ENCODE measurements at regions not wholly inside any gene's neighbourhood (a gene's known extent, or its start where the extent isn't known, plus 50 kb on each side); places are given as distances from the start of the nearest gene placed in this dataset.
"Not testable (repeated sequence)": the region's sequence is repeated elsewhere in the genome, so short reads cannot be mapped to it uniquely, and the experiment has no call there.

GRCh38 chr12:13325037-13325436 lies 128.5 kb downstream of the EMP1 start:
- not testable (repeated sequence) for H3K27me3 ChIP-seq (ENCODE audit: insufficient read depth, low read length); H3K36me3 ChIP-seq (ENCODE audit: insufficient read depth, low read length); H2AFZ ChIP-seq (ENCODE audit: low read depth, low read length); H3K4me3 ChIP-seq (ENCODE audit: low read length); H3K9me3 ChIP-seq (ENCODE audit: low read length); H3K4me1 ChIP-seq (ENCODE audit: insufficient read depth, low read length)

- peaks cover 3% of the 10 kb centered on the region for H3K9me3 ChIP-seq (ENCODE audit: low read length)
- H3K27me3 ChIP-seq (ENCODE audit: insufficient read depth, low read length) = no peaks in the 10 kb centered on the region
- no peaks in the 10 kb centered on the region for H3K36me3 ChIP-seq (ENCODE audit: insufficient read depth, low read length)
- H2AFZ ChIP-seq (ENCODE audit: low read depth, low read length) = no peak overlapping the region
- no peaks in the 10 kb centered on the region for H3K4me1 ChIP-seq (ENCODE audit: insufficient read depth, low read length)
- H3K4me3 ChIP-seq (ENCODE audit: low read length) = no peak overlapping the region
These were observed 121.9 kb downstream of the EMP1 start for GRCh38 chr12:13318231-13319015.

- Histone ChIP-seq H3K4me1 (ENCODE audit: insufficient read depth, low read length) (no peaks in the 10 kb centered on the region), H3K36me3 (ENCODE audit: insufficient read depth, low read length) (no peaks in the 10 kb centered on the region), H2AFZ (ENCODE audit: low read depth, low read length) (no peak overlapping the region), H3K9me3 (ENCODE audit: low read length) (peaks cover 3% of the 10 kb centered on the region), H3K27me3 (ENCODE audit: insufficient read depth, low read length) (no peaks in the 10 kb centered on the region), H3K4me3 (ENCODE audit: low read length) (no peak overlapping the region)
These were observed 120.2 kb downstream of the EMP1 start for GRCh38 chr12:13316587-13317246.

GRCh38 chr12:13313886-13314285 lies 117.4 kb downstream of the EMP1 start:
- no peak overlapping the region for H2AFZ ChIP-seq (ENCODE audit: low read depth, low read length)
- no peaks in the 10 kb centered on the region for H3K4me1 ChIP-seq (ENCODE audit: insufficient read depth, low read length)
- H3K27me3 ChIP-seq (ENCODE audit: insufficient read depth, low read length) = no peaks in the 10 kb centered on the region
- H3K36me3 ChIP-seq (ENCODE audit: insufficient read depth, low read length) = no peaks in the 10 kb centered on the region
- H3K9me3 ChIP-seq (ENCODE audit: low read length) = peaks cover 3% of the 10 kb centered on the region
- no peak overlapping the region for H3K4me3 ChIP-seq (ENCODE audit: low read length)

GRCh38 chr12:13311551-13311950 lies 115.0 kb downstream of the EMP1 start:
- Histone ChIP-seq H3K4me1 (ENCODE audit: insufficient read depth, low read length) (no peaks in the 10 kb centered on the region), H3K4me3 (ENCODE audit: low read length) (no peak overlapping the region), H3K27me3 (ENCODE audit: insufficient read depth, low read length) (peaks cover 5% of the 10 kb centered on the region), H2AFZ (ENCODE audit: low read depth, low read length) (no peak overlapping the region), H3K36me3 (ENCODE audit: insufficient read depth, low read length) (no peaks in the 10 kb centered on the region), H3K9me3 (ENCODE audit: low read length) (no peaks in the 10 kb centered on the region)

GRCh38 chr12:13307143-13307816 lies 110.8 kb downstream of the EMP1 start:
- Histone ChIP-seq H3K27me3 (ENCODE audit: insufficient read depth, low read length) (peaks cover 5% of the 10 kb centered on the region), H3K4me1 (ENCODE audit: insufficient read depth, low read length) (no peaks in the 10 kb centered on the region), H3K9me3 (ENCODE audit: low read length) (no peaks in the 10 kb centered on the region), H3K36me3 (ENCODE audit: insufficient read depth, low read length) (no peaks in the 10 kb centered on the region), H3K4me3 (ENCODE audit: low read length) (no peak overlapping the region), H2AFZ (ENCODE audit: low read depth, low read length) (no peak overlapping the region)

GRCh38 chr12:13304924-13305323 lies 108.4 kb downstream of the EMP1 start:
- H3K4me3 ChIP-seq (ENCODE audit: low read length) = no peak overlapping the region
- no peaks in the 10 kb centered on the region for H3K36me3 ChIP-seq (ENCODE audit: insufficient read depth, low read length)
- H3K27me3 ChIP-seq (ENCODE audit: insufficient read depth, low read length) = peaks cover 5% of the 10 kb centered on the region
- no peaks in the 10 kb centered on the region for H3K4me1 ChIP-seq (ENCODE audit: insufficient read depth, low read length)
- no peaks in the 10 kb centered on the region for H3K9me3 ChIP-seq (ENCODE audit: low read length)
- no peak overlapping the region for H2AFZ ChIP-seq (ENCODE audit: low read depth, low read length)

- Histone ChIP-seq H3K4me1 (ENCODE audit: insufficient read depth, low read length) (no peaks in the 10 kb centered on the region), H3K27me3 (ENCODE audit: insufficient read depth, low read length) (peaks cover 12% of the 10 kb centered on the region), H3K9me3 (ENCODE audit: low read length) (no peaks in the 10 kb centered on the region), H2AFZ (ENCODE audit: low read depth, low read length) (no peak overlapping the region), H3K4me3 (ENCODE audit: low read length) (no peak overlapping the region), H3K36me3 (ENCODE audit: insufficient read depth, low read length) (no peaks in the 10 kb centered on the region)
These were observed 102.9 kb downstream of the EMP1 start for GRCh38 chr12:13299457-13299856.

GRCh38 chr12:13293096-13293495 lies 96.6 kb downstream of the EMP1 start:
- H3K27me3 ChIP-seq (ENCODE audit: insufficient read depth, low read length) = peaks cover 15% of the 10 kb centered on the region
- no peak overlapping the region for H3K4me3 ChIP-seq (ENCODE audit: low read length)
- no peak overlapping the region for H2AFZ ChIP-seq (ENCODE audit: low read depth, low read length)
- H3K9me3 ChIP-seq (ENCODE audit: low read length) = no peaks in the 10 kb centered on the region
- H3K4me1 ChIP-seq (ENCODE audit: insufficient read depth, low read length) = peaks cover 2% of the 10 kb centered on the region
- no peaks in the 10 kb centered on the region for H3K36me3 ChIP-seq (ENCODE audit: insufficient read depth, low read length)

- no peaks in the 10 kb centered on the region for H3K9me3 ChIP-seq (ENCODE audit: low read length)
- peaks cover 5% of the 10 kb centered on the region for H3K27me3 ChIP-seq (ENCODE audit: insufficient read depth, low read length)
- H3K4me3 ChIP-seq (ENCODE audit: low read length) = no peak overlapping the region
- no peaks in the 10 kb centered on the region for H3K36me3 ChIP-seq (ENCODE audit: insufficient read depth, low read length)
- peaks cover 2% of the 10 kb centered on the region for H3K4me1 ChIP-seq (ENCODE audit: insufficient read depth, low read length)
- H2AFZ ChIP-seq (ENCODE audit: low read depth, low read length) = no peak overlapping the region
These were observed 93.2 kb downstream of the EMP1 start for GRCh38 chr12:13289653-13290289.

GRCh38 chr12:13288937-13289652 lies 92.6 kb downstream of the EMP1 start:
- Histone ChIP-seq H3K27me3 (ENCODE audit: insufficient read depth, low read length) (peaks cover 11% of the 10 kb centered on the region), H3K9me3 (ENCODE audit: low read length) (no peaks in the 10 kb centered on the region), H3K4me3 (ENCODE audit: low read length) (no peak overlapping the region), H3K36me3 (ENCODE audit: insufficient read depth, low read length) (no peaks in the 10 kb centered on the region), H2AFZ (ENCODE audit: low read depth, low read length) (no peak overlapping the region), H3K4me1 (ENCODE audit: insufficient read depth, low read length) (peaks cover 2% of the 10 kb centered on the region)

- Histone ChIP-seq H3K27me3 (ENCODE audit: insufficient read depth, low read length) (peaks cover 12% of the 10 kb centered on the region), H3K4me1 (ENCODE audit: insufficient read depth, low read length) (peaks cover 2% of the 10 kb centered on the region)
These were observed 92.0 kb downstream of the EMP1 start for GRCh38 chr12:13288501-13288900.

More at GRCh38 chr12:13288501-13288900, 92.0 kb downstream of the EMP1 start:
- no peaks in the 10 kb centered on the region for H3K9me3 ChIP-seq (ENCODE audit: low read length)
- no peaks in the 10 kb centered on the region for H3K36me3 ChIP-seq (ENCODE audit: insufficient read depth, low read length)
- H3K4me3 ChIP-seq (ENCODE audit: low read length) = no peak overlapping the region
- no peak overlapping the region for H2AFZ ChIP-seq (ENCODE audit: low read depth, low read length)

Measured in neuron (in vitro differentiated cells).